HG03432 (cell line): ENCODE measurements at regions not wholly inside any gene's neighbourhood (a gene's known extent, or its start where the extent isn't known, plus 50 kb on each side); places are given as distances from the start of the nearest gene placed in this dataset.
"Not testable (repeated sequence)": the region's sequence is repeated elsewhere in the genome, so short reads cannot be mapped to it uniquely, and the experiment has no call there.

ENCODE experiments used
- ATAC-seq: cut with Tn5 transposase; IDR thresholded peaks from one replicate; pipeline ENCODE4 v1.9.1; 2021; ENCODE audit warnings: mild to moderate bottlenecking, moderate library complexity; ENCODE audit not compliant: unreplicated experiment

GRCh38 chr20:56914532-56914931, 285.4 kb downstream of the TFAP2C start:
- no peak for ATAC-seq

GRCh38 chr20:56916345-56916622, 287.2 kb downstream of the TFAP2C start:
- no peak for ATAC-seq

- ATAC-seq = not testable (repeated sequence)
Measured at GRCh38 chr20:56920041-56920440, 290.9 kb downstream of the TFAP2C start.

- no peak for ATAC-seq
Measured at GRCh38 chr20:56922497-56922896, 293.4 kb downstream of the TFAP2C start.

GRCh38 chr20:56924292-56925081, 295.4 kb downstream of the TFAP2C start:
- ATAC-seq = no peak

- ATAC-seq = no peak
Measured at GRCh38 chr20:56925082-56925830, 296.1 kb downstream of the TFAP2C start.

GRCh38 chr20:56925831-56926170, 296.7 kb downstream of the TFAP2C start:
- ATAC-seq = no peak

- ATAC-seq = no peak
Measured at GRCh38 chr20:56926501-56926900, 297.4 kb downstream of the TFAP2C start.

GRCh38 chr20:56927127-56927526, 298.0 kb downstream of the TFAP2C start:
- ATAC-seq = no peak

- ATAC-seq = no peak
Measured at GRCh38 chr20:56928007-56928406, 298.9 kb downstream of the TFAP2C start.

- ATAC-seq = no peak
Measured at GRCh38 chr20:56929606-56930005, 300.5 kb downstream of the TFAP2C start.

GRCh38 chr20:56930876-56931275, 301.8 kb downstream of the TFAP2C start:
- ATAC-seq = no peak

- no peak for ATAC-seq
Measured at GRCh38 chr20:56932575-56933330, 303.6 kb downstream of the TFAP2C start.

GRCh38 chr20:56933331-56933698, 304.2 kb downstream of the TFAP2C start:
- no peak for ATAC-seq

- no peak for ATAC-seq
Measured at GRCh38 chr20:56934888-56935287, 305.8 kb downstream of the TFAP2C start.

- no peak for ATAC-seq
Measured at GRCh38 chr20:56940466-56940865, 311.4 kb downstream of the TFAP2C start.

- ATAC-seq = no peak
Measured at GRCh38 chr20:56941101-56941686, 312.1 kb downstream of the TFAP2C start.

GRCh38 chr20:56943946-56944945, 315.1 kb downstream of the TFAP2C start:
- no peak for ATAC-seq

GRCh38 chr20:56945057-56945456, 316.0 kb downstream of the TFAP2C start:
- ATAC-seq = no peak

GRCh38 chr20:56945901-56946300, 316.8 kb downstream of the TFAP2C start:
- ATAC-seq = no peak
